Left lung (tissue), 4 donors: ENCODE measurements at regions not wholly inside any gene's neighbourhood (a gene's known extent, or its start where the extent isn't known, plus 50 kb on each side); places are given as distances from the start of the nearest gene placed in this dataset.
A peak's percentile ranks its signal among the peaks of the same experiment; 100 is the strongest.

Experiments
- ATAC-seq: fragments of 200-7000 bp; cut with Tn5 transposase; one replicate; pipeline ENCODE4 v1.9.1; 2020; ENCODE audit warnings: moderate library complexity
- DNase-seq, 4 donors: peaks; one replicate each; pipeline ENCODE4 v3.0.0-alpha.2; 2013 to 2020
- H3K27ac ChIP-seq, 2 donors: fragments of 200-600 bp; sonication (generic) in 1 of 2; one replicate each; pipeline versions ENCODE4 v1.5.0 to v1.8.0; 2020 to 2021
- H3K27me3 ChIP-seq, 2 donors: fragments of 200-600 bp; sonication (generic) in 1 of 2; one replicate each; pipeline versions ENCODE4 v1.5.0 to v1.8.0; 2020 to 2021
- H3K36me3 ChIP-seq, 2 donors: fragments of 200-600 bp; sonication (generic) in 1 of 2; one replicate each; pipeline versions ENCODE4 v1.5.0 to v1.8.0; 2020 to 2021
- H3K4me1 ChIP-seq, 2 donors: fragments of 200-600 bp; one replicate each; pipeline ENCODE4 v1.8.0; 2021
- H3K4me3 ChIP-seq, 2 donors: fragments of 200-600 bp; sonication (generic) in 1 of 2; one replicate each; pipeline versions ENCODE4 v1.5.0 to v1.8.0; 2020 to 2021; ENCODE audit warnings: mild to moderate bottlenecking in 1 of 2
- H3K9me3 ChIP-seq, 2 donors: fragments of 200-600 bp; sonication (generic) in 1 of 2; one replicate each; pipeline versions ENCODE4 v1.5.0 to v1.8.0; 2020 to 2021
- intact Hi-C, 2 donors: fragments of 100-400 bp; cut with DNase I; formaldehyde crosslinking; loops; one replicate each; pipeline versions ENCODE4 v1.11.2 to v1.14.2; 2022
- TF ChIP-seq, protein P1 (sequence below), 2 donors: fragments of 200-600 bp; sonication (generic) in 1 of 2; IDR thresholded peaks; one replicate each; pipeline versions ENCODE4 v1.5.0 to v1.8.0; 2021; ENCODE audit warnings: antibody characterized with exemption in 2 of 2
- donor health status: DM: no; HTN: yes; CAD: no.
- donor health status: DM: no; HTN: no; CAD: no.

DNA sequence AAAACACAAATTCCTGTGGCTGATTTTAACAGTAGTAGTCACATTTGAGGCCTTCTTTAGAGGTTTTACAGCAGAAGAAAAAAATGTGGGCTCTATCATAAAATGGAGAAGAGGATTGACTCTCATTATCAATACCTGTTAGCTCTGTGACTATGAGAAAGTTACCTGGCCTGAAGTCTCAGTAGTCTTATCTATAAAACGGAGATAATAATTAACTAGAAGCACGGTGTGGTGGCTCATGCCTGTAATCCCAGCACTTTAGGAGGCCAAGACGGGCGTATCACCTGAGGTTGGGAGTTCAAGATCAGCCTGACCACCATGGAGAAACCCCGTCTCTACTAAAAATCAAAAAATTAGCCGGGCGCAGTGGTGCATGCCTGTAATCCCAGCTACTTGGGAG, 90.4 kb upstream of the PLPPR4 start:
- no peaks in the 10 kb centered on the region for H3K27me3 ChIP-seq
- no peaks in the 10 kb centered on the region for H3K9me3 ChIP-seq
- DNase-seq (no peak), ATAC-seq (no peak)
- H3K36me3 ChIP-seq: no peaks in the 10 kb centered on the region
- no peaks in the 10 kb centered on the region for H3K4me1 ChIP-seq
- intact Hi-C loops: loop anchor here in 1 of 2 donors (10.0 kb wide), 1 partner anchor 561 kb away; no protein-coding TSS in a partner anchor
- H3K27ac ChIP-seq: no peak overlapping the region
- no peak overlapping the region for H3K4me3 ChIP-seq
- TF ChIP-seq, protein P1, sequence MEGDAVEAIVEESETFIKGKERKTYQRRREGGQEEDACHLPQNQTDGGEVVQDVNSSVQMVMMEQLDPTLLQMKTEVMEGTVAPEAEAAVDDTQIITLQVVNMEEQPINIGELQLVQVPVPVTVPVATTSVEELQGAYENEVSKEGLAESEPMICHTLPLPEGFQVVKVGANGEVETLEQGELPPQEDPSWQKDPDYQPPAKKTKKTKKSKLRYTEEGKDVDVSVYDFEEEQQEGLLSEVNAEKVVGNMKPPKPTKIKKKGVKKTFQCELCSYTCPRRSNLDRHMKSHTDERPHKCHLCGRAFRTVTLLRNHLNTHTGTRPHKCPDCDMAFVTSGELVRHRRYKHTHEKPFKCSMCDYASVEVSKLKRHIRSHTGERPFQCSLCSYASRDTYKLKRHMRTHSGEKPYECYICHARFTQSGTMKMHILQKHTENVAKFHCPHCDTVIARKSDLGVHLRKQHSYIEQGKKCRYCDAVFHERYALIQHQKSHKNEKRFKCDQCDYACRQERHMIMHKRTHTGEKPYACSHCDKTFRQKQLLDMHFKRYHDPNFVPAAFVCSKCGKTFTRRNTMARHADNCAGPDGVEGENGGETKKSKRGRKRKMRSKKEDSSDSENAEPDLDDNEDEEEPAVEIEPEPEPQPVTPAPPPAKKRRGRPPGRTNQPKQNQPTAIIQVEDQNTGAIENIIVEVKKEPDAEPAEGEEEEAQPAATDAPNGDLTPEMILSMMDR (IDR thresholded peaks at IDR 0.05): no peak

DNA sequence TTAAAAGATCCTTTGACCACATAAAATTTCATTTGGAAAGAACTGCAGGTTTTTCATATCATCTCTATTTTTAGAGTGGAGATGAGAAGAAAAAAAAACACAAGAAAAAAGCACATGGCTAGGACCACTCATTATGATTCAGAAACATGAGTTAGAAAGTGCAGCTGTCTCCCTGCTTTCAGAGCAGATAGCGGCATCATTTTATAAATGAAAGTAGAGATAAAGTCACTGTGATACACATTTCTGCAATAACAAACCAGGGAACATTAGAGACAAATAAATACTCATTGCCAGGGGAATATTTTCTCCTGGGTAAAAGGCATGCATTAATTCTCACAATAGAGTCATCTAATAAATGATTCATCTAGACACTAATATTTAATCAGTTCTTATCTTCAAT, 87.5 kb upstream of the PLPPR4 start:
- ATAC-seq (no peak), DNase-seq (no peak)
- Histone ChIP-seq H3K36me3 (no peaks in the 10 kb centered on the region), H3K27ac (no peak overlapping the region), H3K4me1 (no peaks in the 10 kb centered on the region), H3K4me3 (no peak overlapping the region), H3K9me3 (no peaks in the 10 kb centered on the region), H3K27me3 (no peaks in the 10 kb centered on the region)
- intact Hi-C loops: loop anchor here in 1 of 2 donors (10.0 kb wide), 1 partner anchor 558 kb away; no protein-coding TSS in a partner anchor
- TF ChIP-seq, protein P1 (IDR thresholded peaks at IDR 0.05): no peak

DNA sequence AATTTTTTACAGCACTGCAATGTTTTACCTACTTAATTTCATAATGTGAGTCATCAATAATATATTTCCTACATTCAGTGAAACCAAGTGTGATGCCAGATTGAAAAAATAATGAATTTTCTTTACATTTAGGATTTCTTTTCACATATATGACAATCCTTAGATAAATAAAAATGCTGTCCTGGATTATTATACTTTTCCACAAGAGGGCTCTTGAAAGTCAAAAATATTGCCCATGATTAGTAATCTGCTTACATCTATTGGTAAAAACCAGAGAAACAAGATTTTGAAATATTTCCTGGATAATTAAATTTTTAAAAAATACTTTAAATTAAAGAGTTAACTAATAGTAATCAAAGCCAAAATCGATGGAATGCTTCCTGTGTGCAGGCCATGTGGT, 86.8 kb upstream of the PLPPR4 start:
- ATAC-seq (no peak), DNase-seq (peak in 1 of 4 donors; percentile 2)
- intact Hi-C loops: loop anchor here in 1 of 2 donors (10.0 kb wide), 1 partner anchor 557 kb away; no protein-coding TSS in a partner anchor

DNA sequence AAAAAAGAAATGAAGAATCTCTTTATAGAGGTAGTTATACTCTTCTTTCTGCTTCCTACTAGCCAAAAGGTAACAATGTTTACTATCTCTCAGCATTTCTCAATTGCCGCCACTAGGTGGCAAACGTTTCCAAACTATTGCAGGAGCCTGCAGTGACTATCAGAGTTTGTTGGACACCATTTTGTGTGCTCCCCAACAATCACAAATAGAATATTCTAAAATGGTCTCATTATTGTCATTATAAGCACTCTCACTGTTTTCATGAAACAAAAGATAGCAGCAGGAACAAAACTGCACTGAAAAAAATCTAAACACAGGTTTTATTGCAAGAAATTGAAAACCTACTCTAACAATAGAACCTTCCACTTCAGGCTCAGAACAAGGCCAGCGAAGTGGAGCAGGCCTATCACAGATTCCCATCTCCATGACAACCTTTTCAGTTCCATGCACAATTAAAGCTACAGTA, 83.9 kb upstream of the PLPPR4 start:
- Histone ChIP-seq H3K4me3 (no peak overlapping the region), H3K27me3 (no peaks in the 10 kb centered on the region), H3K4me1 (no peaks in the 10 kb centered on the region), H3K36me3 (no peaks in the 10 kb centered on the region), H3K27ac (peak overlapping the region in 1 of 2 donors; percentile 28), H3K9me3 (no peaks in the 10 kb centered on the region)
- intact Hi-C loops: loop anchor here in 1 of 2 donors (10.0 kb wide), 1 partner anchor 294 kb away; no protein-coding TSS in a partner anchor
- DNase-seq (peak in 3 of 4 donors; percentile 60 to 86 (median 80)), ATAC-seq (peak; percentile 98)
- TF ChIP-seq, protein P1 (IDR thresholded peaks at IDR 0.05): peak; percentile 61 to 64

More for the DNA sequence above, 86.8 kb upstream of the PLPPR4 start:
- H3K27ac ChIP-seq: no peak overlapping the region
- no peaks in the 10 kb centered on the region for H3K27me3 ChIP-seq
- H3K9me3 ChIP-seq: no peaks in the 10 kb centered on the region
- no peak overlapping the region for H3K4me3 ChIP-seq
- TF ChIP-seq, protein P1 (IDR thresholded peaks at IDR 0.05): no peak
- H3K36me3 ChIP-seq: no peaks in the 10 kb centered on the region
- H3K4me1 ChIP-seq: no peaks in the 10 kb centered on the region

DNA sequence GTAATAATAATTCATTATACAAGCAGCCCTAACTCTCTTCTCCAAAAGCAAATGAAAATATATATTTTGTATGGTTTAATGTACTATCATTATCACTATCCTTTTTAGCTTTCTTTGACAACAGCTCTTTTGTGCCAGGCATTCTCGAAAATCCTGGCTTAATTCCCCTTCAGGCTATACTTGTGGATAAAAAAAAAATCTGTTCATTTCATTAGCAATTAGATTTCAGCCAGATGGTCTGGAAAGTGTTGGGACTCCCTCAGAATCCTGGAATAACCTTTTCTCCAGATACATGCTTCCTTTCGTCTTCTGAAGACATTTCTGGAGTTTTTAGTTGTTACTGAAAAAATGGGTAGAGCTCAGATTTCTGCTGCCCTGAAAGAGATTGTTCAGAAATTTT, 83.4 kb upstream of the PLPPR4 start:
- H3K27ac ChIP-seq: peak overlapping the region in 1 of 2 donors; percentile 28
- DNase-seq: peak in 2 of 4 donors; percentile 31 to 34
- no peaks in the 10 kb centered on the region for H3K9me3 ChIP-seq
- no peaks in the 10 kb centered on the region for H3K36me3 ChIP-seq
- H3K4me3 ChIP-seq: no peak overlapping the region
- TF ChIP-seq, protein P1 (IDR thresholded peaks at IDR 0.05): no peak
- intact Hi-C loops: loop anchor here in 1 of 2 donors (10.0 kb wide), 1 partner anchor 294 kb away; no protein-coding TSS in a partner anchor
- no peak for ATAC-seq
- H3K27me3 ChIP-seq: no peaks in the 10 kb centered on the region
- H3K4me1 ChIP-seq: no peaks in the 10 kb centered on the region
